Retinal pigment epithelial cell (primary cell): ENCODE measurements at regions not wholly inside any gene's neighbourhood (a gene's known extent, or its start where the extent isn't known, plus 50 kb on each side); places are given as distances from the start of the nearest gene placed in this dataset.
"Not testable (repeated sequence)": the region's sequence is repeated elsewhere in the genome, so short reads cannot be mapped to it uniquely, and the experiment has no call there.

Source experiments
- DNase-seq: peaks from one replicate; pipeline ENCODE4 v3.0.0-alpha.2; 2010; ENCODE audit warnings: low read depth
- H3K4me3 ChIP-seq: 2 replicates; pipeline ENCODE4 v1.5.1; 2011; ENCODE audit warnings: mild to moderate bottlenecking, low read length, control low read depth, moderate library complexity
- CTCF ChIP-seq: conservative IDR thresholded peaks from 2 replicates; pipeline ENCODE4 v1.5.1; 2011; ENCODE audit warnings: low read depth, low read length, control low read depth, inconsistent platforms

GRCh38 chr16:64269756-64270155 is 852.1 kb downstream of the CDH11 start:
- no peak for TF ChIP-seq CTCF
- no peak for DNase-seq

DNA sequence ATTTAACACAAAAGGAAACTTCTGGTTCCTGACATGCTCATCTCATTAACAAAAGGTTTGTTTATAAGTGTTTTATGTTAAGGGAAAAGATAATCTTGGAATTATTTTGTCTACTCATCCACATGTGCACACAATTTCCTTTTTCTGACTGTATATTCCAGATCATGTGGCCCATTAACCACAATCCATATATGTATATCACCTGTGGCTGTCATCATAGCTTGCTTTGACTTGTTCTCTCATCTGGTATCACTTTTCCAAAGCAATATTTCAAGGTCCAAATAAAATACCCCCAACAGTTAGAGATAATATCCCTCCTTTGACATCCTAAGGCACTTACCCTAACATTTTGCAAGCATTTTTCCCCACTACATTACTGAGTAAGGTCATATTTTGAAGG is 856.1 kb downstream of the CDH11 start:
- no peak overlapping the region for H3K4me3 ChIP-seq
- DNase-seq, result no peak
- no peak for TF ChIP-seq CTCF

More at GRCh38 chr16:64269756-64270155, 852.1 kb downstream of the CDH11 start:
- no peak overlapping the region for H3K4me3 ChIP-seq

DNA sequence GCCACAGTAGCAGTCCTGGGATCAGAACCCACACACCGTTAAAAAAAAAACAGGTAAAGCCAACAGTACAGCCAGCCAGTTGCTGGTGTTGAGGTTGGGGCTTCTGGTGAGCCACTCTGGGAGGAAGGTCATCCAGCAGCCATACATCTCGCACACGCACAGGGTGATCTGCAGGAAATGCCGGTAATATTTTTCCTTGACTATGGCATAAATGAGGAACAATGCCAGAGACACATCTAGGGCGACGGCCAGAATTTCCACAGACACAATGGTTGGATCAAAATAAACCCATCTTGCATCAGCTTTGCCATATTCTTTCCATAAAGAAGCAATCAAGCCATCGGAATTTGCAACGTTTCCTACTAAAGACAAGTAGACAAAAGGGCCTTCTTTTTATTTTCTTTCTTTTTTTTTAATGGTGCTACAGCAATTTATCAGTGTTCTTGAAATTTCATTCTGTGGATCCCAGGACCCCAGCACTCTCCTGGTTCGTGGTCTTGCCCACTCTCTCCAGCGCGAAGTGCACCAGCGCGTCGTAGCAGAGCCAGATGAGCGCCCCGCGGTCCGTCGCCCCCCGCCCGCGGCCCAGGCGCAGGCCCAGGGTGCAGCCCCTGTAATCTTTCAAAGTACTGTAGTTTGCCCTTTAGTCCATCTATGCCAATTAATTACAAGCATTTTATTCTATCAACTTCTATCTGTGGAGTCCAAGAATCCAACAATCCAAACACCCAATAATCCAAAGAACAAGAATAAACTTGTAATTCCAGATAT is 861.0 kb downstream of the CDH11 start:
- not testable (repeated sequence) for H3K4me3 ChIP-seq, DNase-seq

- DNase-seq, result no peak
Measured at GRCh38 chr16:64254443-64255367, 867.2 kb downstream of the CDH11 start.

DNA sequence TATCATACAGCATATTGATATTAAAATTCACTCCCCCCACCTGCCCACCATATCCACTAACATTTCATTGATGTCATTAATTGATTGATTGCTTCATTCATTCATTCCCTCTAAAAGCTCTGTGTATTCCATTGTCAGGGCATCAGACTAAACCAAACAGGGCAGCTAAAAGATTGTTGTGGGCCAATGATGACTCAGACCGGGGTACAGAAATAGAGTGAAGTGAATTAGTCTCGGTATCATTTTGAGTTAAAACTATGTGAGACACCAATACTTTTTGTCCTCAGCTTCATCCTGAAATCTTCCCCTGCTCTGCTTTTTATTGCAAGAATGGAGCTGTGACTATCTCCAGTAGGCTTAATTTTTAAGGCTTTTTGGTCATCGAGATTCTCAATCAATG is 868.3 kb downstream of the CDH11 start:
- no peak overlapping the region for H3K4me3 ChIP-seq
- no peak for DNase-seq
- no peak for TF ChIP-seq CTCF

More at GRCh38 chr16:64254443-64255367, 867.2 kb downstream of the CDH11 start:
- no peak for TF ChIP-seq CTCF
- H3K4me3 ChIP-seq, result no peak overlapping the region

DNA sequence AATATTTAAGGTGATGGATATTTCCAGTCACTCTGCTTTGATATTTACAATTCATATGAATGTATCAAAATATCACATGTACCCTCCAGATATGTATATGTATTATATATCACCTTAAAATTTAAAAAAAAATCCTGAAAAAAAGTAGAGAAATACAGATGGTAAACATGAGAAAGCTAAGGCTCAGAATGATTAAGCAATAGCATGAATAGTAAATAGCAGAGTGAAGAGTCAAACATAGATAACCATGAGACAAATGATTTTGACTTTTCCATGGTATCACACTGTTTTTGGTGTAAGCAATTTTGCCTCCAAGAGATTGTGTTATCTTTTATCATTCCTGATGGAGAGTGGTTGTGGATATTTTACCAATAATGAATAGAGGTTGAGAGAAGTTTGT is 868.8 kb downstream of the CDH11 start:
- no peak for TF ChIP-seq CTCF
- no peak for DNase-seq
- H3K4me3 ChIP-seq, result no peak overlapping the region

GRCh38 chr16:64251742-64252141 is 870.1 kb downstream of the CDH11 start:
- DNase-seq, result no peak
- TF ChIP-seq CTCF, result no peak
- no peak overlapping the region for H3K4me3 ChIP-seq
